ENCODE measurements at regions not wholly inside any gene's neighbourhood (a gene's known extent, or its start where the extent isn't known, plus 50 kb on each side); places are given as distances from the start of the nearest gene placed in this dataset.

- TF ChIP-seq CTCF (conservative IDR thresholded peaks at IDR 0.05; ENCODE audit: low read length) (no peak), EZH2phosphoT487 (IDR thresholded peaks at IDR 0.05; ENCODE audit: borderline replicate concordance) (no peak)
Observed at GRCh38 chr7:21238400-21239116, 189.3 kb upstream of the SP4 start.
